GM13976 (cell line): ENCODE measurements at regions not wholly inside any gene's neighbourhood (a gene's known extent, or its start where the extent isn't known, plus 50 kb on each side); places are given as distances from the start of the nearest gene placed in this dataset.

Experiments
- DNase-seq: peaks from one replicate; pipeline ENCODE4 v3.0.0; 2012; ENCODE audit warnings: low spot score
- CTCF ChIP-seq: IDR thresholded peaks from 2 replicates; pipeline ENCODE4 v1.5.1; 2012; ENCODE audit warnings: borderline replicate concordance, mild to moderate bottlenecking; ENCODE audit not compliant: insufficient read depth; ENCODE audit errors: extremely low read depth, missing control alignments, control extremely low read depth
- in situ Hi-C: fragments of 300-500 bp; cut with MboI; formaldehyde crosslinking; loops from one replicate; pipeline ENCODE4 v1.12.0; 2022; ENCODE audit warnings: low sequenced_read_pairs, mixed read lengths, inconsistent platforms; ENCODE audit not compliant: unreplicated experiment

GRCh38 chr2:83233781-83234180 is 1225.3 kb downstream of the SUCLG1 start:
- in situ Hi-C loops, result no loop called here
- TF ChIP-seq CTCF, result no peak
- DNase-seq, result no peak

GRCh38 chr2:83233326-83233725 is 1225.8 kb downstream of the SUCLG1 start:
- DNase-seq, result no peak
- TF ChIP-seq CTCF, result no peak
- in situ Hi-C loops, result no loop called here

- in situ Hi-C loops, result no loop called here
- TF ChIP-seq CTCF, result no peak
- DNase-seq, result no peak
Measured at GRCh38 chr2:83229443-83229842, 1229.6 kb downstream of the SUCLG1 start.

- no peak for DNase-seq
- in situ Hi-C loops, result no loop called here
Measured at GRCh38 chr2:83224591-83225200, 1234.4 kb downstream of the SUCLG1 start.

GRCh38 chr2:83221258-83221657 is 1237.8 kb downstream of the SUCLG1 start:
- in situ Hi-C loops, result no loop called here
- no peak for DNase-seq
- no peak for TF ChIP-seq CTCF

More at GRCh38 chr2:83224591-83225200, 1234.4 kb downstream of the SUCLG1 start:
- TF ChIP-seq CTCF, result no peak

GRCh38 chr2:83217854-83218253 is 1241.2 kb downstream of the SUCLG1 start:
- no peak for TF ChIP-seq CTCF
- DNase-seq, result no peak
- in situ Hi-C loops, result no loop called here
